ENCODE measurements at regions not wholly inside any gene's neighbourhood (a gene's known extent, or its start where the extent isn't known, plus 50 kb on each side); places are given as distances from the start of the nearest gene placed in this dataset.

DNA sequence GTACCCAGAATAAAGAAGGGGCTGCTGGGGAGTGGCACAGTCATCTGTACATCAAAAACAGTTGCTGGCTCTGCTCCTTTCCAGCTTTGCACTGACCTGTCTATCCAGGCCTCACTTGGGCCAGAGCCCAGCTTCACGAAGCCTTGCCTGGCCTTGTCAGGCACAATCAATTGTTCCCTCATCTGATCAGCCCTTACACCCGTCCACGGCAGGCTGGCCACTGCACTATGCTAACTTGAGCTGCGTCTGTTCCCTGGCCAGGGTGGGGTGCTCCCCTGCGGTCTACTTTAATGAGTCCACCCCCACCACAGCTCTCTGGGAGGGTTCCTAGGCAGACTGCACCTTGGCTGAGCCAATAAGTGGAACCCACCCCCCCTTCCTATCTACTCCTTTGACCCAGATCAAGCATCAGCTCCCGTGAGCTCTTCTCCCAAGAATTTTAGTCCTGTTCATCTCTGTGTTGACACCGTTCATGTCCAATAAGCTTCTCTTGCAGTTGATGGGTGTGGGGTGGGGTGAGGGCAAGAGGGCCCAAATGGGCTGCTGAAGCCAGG, 74.3 kb upstream of the MLN start:
- no peak for DNase-seq (ENCODE audit: low read depth)
- H3K4me3 ChIP-seq (ENCODE audit: control insufficient read depth, low read depth, low read length): no peak overlapping the region
- TF ChIP-seq, protein P1, sequence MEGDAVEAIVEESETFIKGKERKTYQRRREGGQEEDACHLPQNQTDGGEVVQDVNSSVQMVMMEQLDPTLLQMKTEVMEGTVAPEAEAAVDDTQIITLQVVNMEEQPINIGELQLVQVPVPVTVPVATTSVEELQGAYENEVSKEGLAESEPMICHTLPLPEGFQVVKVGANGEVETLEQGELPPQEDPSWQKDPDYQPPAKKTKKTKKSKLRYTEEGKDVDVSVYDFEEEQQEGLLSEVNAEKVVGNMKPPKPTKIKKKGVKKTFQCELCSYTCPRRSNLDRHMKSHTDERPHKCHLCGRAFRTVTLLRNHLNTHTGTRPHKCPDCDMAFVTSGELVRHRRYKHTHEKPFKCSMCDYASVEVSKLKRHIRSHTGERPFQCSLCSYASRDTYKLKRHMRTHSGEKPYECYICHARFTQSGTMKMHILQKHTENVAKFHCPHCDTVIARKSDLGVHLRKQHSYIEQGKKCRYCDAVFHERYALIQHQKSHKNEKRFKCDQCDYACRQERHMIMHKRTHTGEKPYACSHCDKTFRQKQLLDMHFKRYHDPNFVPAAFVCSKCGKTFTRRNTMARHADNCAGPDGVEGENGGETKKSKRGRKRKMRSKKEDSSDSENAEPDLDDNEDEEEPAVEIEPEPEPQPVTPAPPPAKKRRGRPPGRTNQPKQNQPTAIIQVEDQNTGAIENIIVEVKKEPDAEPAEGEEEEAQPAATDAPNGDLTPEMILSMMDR (conservative IDR thresholded peaks at IDR 0.05; ENCODE audit: control insufficient read depth, insufficient read depth, low read depth, low read length): no peak

DNA sequence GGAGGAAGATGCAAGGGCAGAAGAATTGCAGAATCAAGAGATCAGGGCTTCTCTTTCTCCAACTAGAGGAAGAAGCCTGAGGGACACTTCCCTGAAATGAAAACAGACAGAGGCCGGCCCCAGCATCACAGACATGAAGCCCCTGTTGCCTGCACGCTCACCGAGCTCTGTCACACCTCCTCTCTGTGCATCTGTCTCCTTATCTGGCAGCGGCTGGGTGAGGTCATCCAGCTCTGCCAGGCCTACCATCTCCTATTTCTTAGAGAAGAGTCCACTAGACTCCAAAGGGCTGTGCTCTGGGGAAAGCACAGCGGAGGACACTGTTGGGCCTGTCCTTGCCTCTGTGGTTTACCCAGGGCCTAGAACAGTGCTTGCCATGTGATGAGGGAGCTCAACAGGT, 71.9 kb upstream of the MLN start:
- no peak overlapping the region for H3K4me3 ChIP-seq (ENCODE audit: control insufficient read depth, low read depth, low read length)
- no peak for DNase-seq (ENCODE audit: low read depth)
- TF ChIP-seq, protein P1 (conservative IDR thresholded peaks at IDR 0.05; ENCODE audit: control insufficient read depth, insufficient read depth, low read depth, low read length): no peak

DNA sequence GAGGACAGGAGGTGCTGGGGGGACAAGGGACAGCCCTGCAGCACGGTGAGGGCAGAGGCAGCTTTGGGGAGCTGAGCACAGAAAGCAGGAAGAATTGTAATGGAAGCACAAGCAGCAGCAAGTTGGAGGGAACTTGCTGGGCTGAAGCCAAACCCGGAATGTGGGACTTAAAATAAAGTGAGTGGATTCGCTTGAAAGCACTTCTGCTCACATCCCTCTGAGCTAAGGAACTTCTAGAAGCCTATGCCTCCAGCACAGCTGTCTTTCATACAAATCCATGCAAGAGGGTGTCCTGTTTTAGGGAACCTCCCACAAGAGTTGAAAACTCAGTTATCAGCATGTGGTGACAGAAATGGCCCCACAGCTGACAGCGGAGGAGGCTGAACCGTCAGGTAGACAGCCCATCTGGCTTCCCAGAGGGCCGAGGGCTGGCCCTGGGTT, 71.4 kb upstream of the MLN start:
- DNase-seq (ENCODE audit: low read depth): no peak
- TF ChIP-seq, protein P1 (conservative IDR thresholded peaks at IDR 0.05; ENCODE audit: control insufficient read depth, insufficient read depth, low read depth, low read length): no peak
- H3K4me3 ChIP-seq (ENCODE audit: control insufficient read depth, low read depth, low read length): no peak overlapping the region

DNA sequence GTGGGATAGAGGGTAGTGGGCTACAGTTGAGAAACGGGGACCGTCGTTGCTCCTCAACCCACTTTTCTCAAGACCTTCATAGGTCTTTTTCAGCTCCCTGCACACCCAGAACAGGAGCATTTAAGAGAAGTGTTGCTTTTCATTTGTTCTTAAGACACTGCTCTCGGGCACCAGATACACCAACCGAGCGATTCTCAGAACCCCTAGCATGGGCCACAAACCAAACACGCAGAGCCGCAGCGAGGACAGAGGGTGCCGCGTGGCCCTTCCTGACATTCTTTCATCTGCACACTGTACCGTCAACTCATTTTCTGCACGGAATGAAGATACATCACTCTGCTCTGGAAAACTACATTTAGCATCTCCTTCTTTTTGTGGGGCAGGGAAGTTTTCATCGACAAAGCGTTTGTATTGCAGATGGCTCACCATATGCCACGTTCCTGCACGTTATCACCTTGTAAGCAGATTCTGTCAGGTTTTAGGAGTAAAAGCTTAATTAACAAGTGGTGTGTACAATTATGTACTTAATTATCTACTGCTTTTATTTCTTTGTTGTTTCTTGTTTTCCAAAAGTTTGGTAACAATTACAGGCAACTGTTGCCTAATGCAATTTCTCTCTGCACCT, 70.4 kb upstream of the MLN start:
- H3K4me3 ChIP-seq (ENCODE audit: control insufficient read depth, low read depth, low read length): no peak overlapping the region
- TF ChIP-seq, protein P1 (conservative IDR thresholded peaks at IDR 0.05; ENCODE audit: control insufficient read depth, insufficient read depth, low read depth, low read length): no peak
- DNase-seq (ENCODE audit: low read depth): no peak

DNA sequence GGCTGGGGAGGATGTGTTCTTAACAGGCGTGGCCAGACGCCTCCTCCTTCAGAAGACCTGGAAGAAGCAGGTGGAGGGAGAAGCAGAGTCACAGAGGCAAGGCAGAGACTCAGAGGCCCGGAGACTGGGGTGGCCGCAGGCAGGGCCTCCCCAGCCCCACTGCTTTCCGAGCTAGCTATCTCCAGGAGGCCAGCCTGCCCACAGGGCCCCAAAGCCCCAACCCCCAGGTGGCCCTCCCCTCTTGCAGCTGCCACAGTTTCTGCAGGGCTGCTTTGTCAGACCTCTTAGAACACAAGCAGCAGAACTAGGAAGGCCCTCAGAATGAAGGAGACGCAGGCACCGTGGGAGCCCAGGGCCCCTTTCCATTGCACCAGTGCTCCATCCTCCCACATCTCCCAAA, 69.0 kb upstream of the MLN start:
- DNase-seq (ENCODE audit: low read depth): no peak
- TF ChIP-seq, protein P1 (conservative IDR thresholded peaks at IDR 0.05; ENCODE audit: control insufficient read depth, insufficient read depth, low read depth, low read length): no peak
- H3K4me3 ChIP-seq (ENCODE audit: control insufficient read depth, low read depth, low read length): no peak overlapping the region

DNA sequence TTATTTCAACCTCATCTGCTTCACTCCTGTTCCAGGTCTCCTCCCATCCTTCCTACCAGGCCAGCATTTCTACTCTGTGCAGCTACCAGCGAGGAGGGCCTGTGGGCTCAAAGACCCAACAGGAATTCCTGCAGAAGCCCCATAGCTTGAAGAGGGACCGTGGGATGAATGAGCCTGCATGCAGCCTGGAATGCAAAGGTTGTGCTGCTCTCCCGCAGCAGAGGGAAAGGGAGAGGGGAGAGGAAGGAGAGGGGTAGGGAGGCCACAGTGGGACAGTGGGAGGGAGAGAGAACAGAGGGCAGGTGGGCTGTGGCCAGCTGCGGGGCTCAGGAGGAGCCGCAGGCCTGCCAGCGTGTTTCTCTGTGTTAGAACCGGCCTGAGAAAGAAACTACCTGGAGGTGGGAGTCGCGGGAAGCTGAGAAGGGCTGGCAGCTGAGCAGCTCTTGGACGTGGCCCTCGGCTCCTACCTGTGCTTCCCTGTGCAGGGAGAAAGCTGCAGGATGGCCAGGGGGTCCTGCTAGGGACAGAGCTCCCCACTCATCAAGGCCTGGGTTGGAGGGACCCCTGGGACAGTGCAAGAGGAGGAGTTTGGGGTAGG, 66.1 kb upstream of the MLN start:
- no peak overlapping the region for H3K4me3 ChIP-seq (ENCODE audit: control insufficient read depth, low read depth, low read length)
- TF ChIP-seq, protein P1 (conservative IDR thresholded peaks at IDR 0.05; ENCODE audit: control insufficient read depth, insufficient read depth, low read depth, low read length): no peak
- DNase-seq (ENCODE audit: low read depth): no peak

Data from fibroblast of mammary gland (primary cell).